Neural progenitor cell (in vitro differentiated cells): ENCODE measurements at regions not wholly inside any gene's neighbourhood (a gene's known extent, or its start where the extent isn't known, plus 50 kb on each side); places are given as distances from the start of the nearest gene placed in this dataset.

Experiments
- DNase-seq: peaks from one replicate; pipeline ENCODE4 v3.0.0-alpha.2; 2016; ENCODE audit warnings: low spot score
- H2AFZ ChIP-seq: fragments of 200-600 bp; sonication (generic); replicated peaks from 2 replicates; pipeline ENCODE4 v1.6.1; 2016; ENCODE audit warnings: antibody characterized with exemption
- H3F3A ChIP-seq: fragments of 200-600 bp; sonication (generic); 2 replicates; pipeline ENCODE4 v1.6.1; 2016; ENCODE audit warnings: antibody characterized with exemption, low read depth
- H3K27ac ChIP-seq: fragments of 200-600 bp; sonication (generic); 2 replicates; pipeline ENCODE4 v1.5.1; 2016; ENCODE audit warnings: mild to moderate bottlenecking
- H3K27me3 ChIP-seq: fragments of 200-600 bp; sonication (generic); 2 replicates; pipeline ENCODE4 v1.6.1; 2016; ENCODE audit warnings: mild to moderate bottlenecking, moderate library complexity
- H3K36me3 ChIP-seq: fragments of 200-600 bp; sonication (generic); 2 replicates; pipeline ENCODE4 v1.5.1; 2016
- H3K4me1 ChIP-seq: fragments of 200-600 bp; sonication (generic); 2 replicates; pipeline ENCODE4 v1.6.1; 2016; ENCODE audit warnings: mixed run types
- H3K4me2 ChIP-seq: fragments of 200-600 bp; sonication (generic); 2 replicates; pipeline ENCODE4 v1.6.1; 2016
- H3K4me3 ChIP-seq: fragments of 200-600 bp; sonication (generic); 2 replicates; pipeline ENCODE4 v1.5.1; 2016
- H3K79me2 ChIP-seq: fragments of 200-600 bp; sonication (generic); 2 replicates; pipeline ENCODE4 v1.6.1; 2016; ENCODE audit warnings: low read depth
- H3K9ac ChIP-seq: fragments of 200-600 bp; sonication (generic); 2 replicates; pipeline ENCODE4 v1.6.1; 2016
- H3K9me3 ChIP-seq: fragments of 200-600 bp; sonication (generic); 2 replicates; pipeline ENCODE4 v1.5.1; 2016; ENCODE audit warnings: low read depth
- H4K20me1 ChIP-seq: fragments of 200-600 bp; sonication (generic); 2 replicates; pipeline ENCODE4 v1.6.1; 2016; ENCODE audit warnings: low read depth
- H3K27ac Mint-ChIP-seq: 3 replicates; pipeline ENCODE4 v1.8.0; 2021; ENCODE audit warnings: mixed read lengths
- H3K27me3 Mint-ChIP-seq: 2 replicates; pipeline ENCODE4 v1.8.0; 2022; ENCODE audit warnings: low read depth, mild to moderate bottlenecking, inconsistent platforms, moderate library complexity, mixed read lengths; ENCODE audit not compliant: insufficient read depth
- H3K36me3 Mint-ChIP-seq: 3 replicates; pipeline ENCODE4 v1.8.0; 2021; ENCODE audit warnings: mixed read lengths
- H3K4me1 Mint-ChIP-seq: 3 replicates; pipeline ENCODE4 v1.8.0; 2021; ENCODE audit warnings: mixed read lengths
- H3K4me3 Mint-ChIP-seq: 3 replicates; pipeline ENCODE4 v1.8.0; 2021; ENCODE audit warnings: mild to moderate bottlenecking, moderate library complexity, mixed read lengths
- H3K9me3 Mint-ChIP-seq: 3 replicates; pipeline ENCODE4 v1.8.0; 2020; ENCODE audit warnings: mixed read lengths
- CTCF ChIP-seq: fragments of 200-600 bp; sonication (generic); IDR thresholded peaks from 2 replicates; pipeline ENCODE4 v1.5.1; 2017; ENCODE audit warnings: antibody characterized with exemption, mild to moderate bottlenecking
- EZH2 ChIP-seq: fragments of 200-600 bp; sonication (generic); IDR thresholded peaks from 2 replicates; pipeline ENCODE4 v1.6.1; 2017; ENCODE audit warnings: antibody characterized with exemption, mild to moderate bottlenecking, moderate library complexity
- EZH2phosphoT487 ChIP-seq: fragments of 200-600 bp; sonication (generic); IDR thresholded peaks from 2 replicates; pipeline ENCODE4 v1.6.1; 2017; ENCODE audit warnings: antibody characterized with exemption

- peaks cover 3% of the 10 kb centered on the region for H3K9me3 Mint-ChIP-seq
- no peaks in the 10 kb centered on the region for H3K4me1 Mint-ChIP-seq
- H3K4me3 Mint-ChIP-seq, result no peak overlapping the region
- no peaks in the 10 kb centered on the region for H3K27me3 ChIP-seq
- H4K20me1 ChIP-seq, result no peaks in the 10 kb centered on the region
- no peak for TF ChIP-seq EZH2
- no peak for TF ChIP-seq EZH2phosphoT487
- TF ChIP-seq CTCF, result no peak
- no peaks in the 10 kb centered on the region for H3K36me3 Mint-ChIP-seq
- H3K9me3 ChIP-seq, result no peaks in the 10 kb centered on the region
- H3K27ac ChIP-seq, result no peak overlapping the region
- H2AFZ ChIP-seq, result no peak overlapping the region
- no peak overlapping the region for H3K9ac ChIP-seq
- no peak for DNase-seq
- no peaks in the 10 kb centered on the region for H3K4me1 ChIP-seq
- peaks cover 4% of the 10 kb centered on the region for H3K27me3 Mint-ChIP-seq
- H3K36me3 ChIP-seq, result no peaks in the 10 kb centered on the region
- H3K4me2 ChIP-seq, result no peak overlapping the region
- H3F3A ChIP-seq, result no peaks in the 10 kb centered on the region
- H3K79me2 ChIP-seq, result no peaks in the 10 kb centered on the region
- H3K4me3 ChIP-seq, result no peak overlapping the region
- no peak overlapping the region for H3K27ac Mint-ChIP-seq
Observed at GRCh38 chr6:44569131-44569530, 181.6 kb downstream of the CDC5L start.

- Mint-ChIP-seq H3K27ac (no peak overlapping the region), H3K4me3 (no peak overlapping the region), H3K4me1 (no peaks in the 10 kb centered on the region), H3K27me3 (no peaks in the 10 kb centered on the region), H3K9me3 (peaks cover 3% of the 10 kb centered on the region), H3K36me3 (no peaks in the 10 kb centered on the region)
- Histone ChIP-seq H3K36me3 (no peaks in the 10 kb centered on the region), H2AFZ (peak overlapping the region; percentile 72), H3K4me3 (no peak overlapping the region), H3K27ac (no peak overlapping the region), H4K20me1 (no peaks in the 10 kb centered on the region), H3F3A (no peaks in the 10 kb centered on the region), H3K9me3 (no peaks in the 10 kb centered on the region), H3K27me3 (no peaks in the 10 kb centered on the region), H3K9ac (no peak overlapping the region), H3K4me2 (no peak overlapping the region), H3K79me2 (no peaks in the 10 kb centered on the region), H3K4me1 (no peaks in the 10 kb centered on the region)
- no peak for TF ChIP-seq EZH2
- TF ChIP-seq CTCF, result no peak
- TF ChIP-seq EZH2phosphoT487, result no peak
- no peak for DNase-seq
Observed at GRCh38 chr6:44569931-44570385, 182.5 kb downstream of the CDC5L start.

- H3K4me3 ChIP-seq, result no peak overlapping the region
- no peak for DNase-seq
- no peak overlapping the region for H3K4me2 ChIP-seq
- peaks cover 3% of the 10 kb centered on the region for H3K9me3 Mint-ChIP-seq
- H3K79me2 ChIP-seq, result no peaks in the 10 kb centered on the region
- H2AFZ ChIP-seq, result no peak overlapping the region
- H3K4me1 Mint-ChIP-seq, result no peaks in the 10 kb centered on the region
- no peak overlapping the region for H3K27ac ChIP-seq
- H3K9ac ChIP-seq, result no peak overlapping the region
- H3K27me3 Mint-ChIP-seq, result no peaks in the 10 kb centered on the region
- peak overlapping the region; percentile 74 for H3K27ac Mint-ChIP-seq
- no peaks in the 10 kb centered on the region for H3K36me3 ChIP-seq
- H3F3A ChIP-seq, result no peaks in the 10 kb centered on the region
- no peaks in the 10 kb centered on the region for H3K9me3 ChIP-seq
- TF ChIP-seq EZH2 (no peak), EZH2phosphoT487 (no peak), CTCF (no peak)
- H3K4me3 Mint-ChIP-seq, result no peak overlapping the region
- no peaks in the 10 kb centered on the region for H4K20me1 ChIP-seq
- no peaks in the 10 kb centered on the region for H3K36me3 Mint-ChIP-seq
- H3K4me1 ChIP-seq, result no peaks in the 10 kb centered on the region
- no peaks in the 10 kb centered on the region for H3K27me3 ChIP-seq
Observed at GRCh38 chr6:44571510-44571909, 184.0 kb downstream of the CDC5L start.
